ENCODE measurements at regions not wholly inside any gene's neighbourhood (a gene's known extent, or its start where the extent isn't known, plus 50 kb on each side); places are given as distances from the start of the nearest gene placed in this dataset.

GRCh38 chr16:82364690-82365089 lies 194.7 kb upstream of the MPHOSPH6 start:
- TF ChIP-seq CTCF (IDR thresholded peaks at IDR 0.05) = no peak
- TF ChIP-seq POLR2A (IDR thresholded peaks at IDR 0.05) = no peak
